Testis (tissue), 2 donors: ENCODE measurements at regions not wholly inside any gene's neighbourhood (a gene's known extent, or its start where the extent isn't known, plus 50 kb on each side); places are given as distances from the start of the nearest gene placed in this dataset.

Experiments
- DNase-seq: peaks from one replicate; pipeline ENCODE4 v3.0.0-alpha.2; 2019
- H3K27ac ChIP-seq, 2 donors: fragments of 200-600 bp; sonication (generic); one replicate each; pipeline ENCODE4 v1.5.1; 2019
- H3K27me3 ChIP-seq: fragments of 200-600 bp; sonication (generic); one replicate; pipeline ENCODE4 v1.5.1; 2019
- H3K36me3 ChIP-seq: fragments of 200-600 bp; sonication (generic); one replicate; pipeline ENCODE4 v1.5.1; 2017; ENCODE audit warnings: low read depth; ENCODE audit errors: missing control alignments
- H3K4me1 ChIP-seq: fragments of 200-600 bp; sonication (generic); one replicate; pipeline ENCODE4 v1.5.1; 2019
- H3K4me3 ChIP-seq, 2 donors: fragments of 200-600 bp; sonication (generic); one replicate each; pipeline ENCODE4 v1.5.1; 2017 to 2019
- H3K9me3 ChIP-seq: fragments of 200-600 bp; sonication (generic); one replicate; pipeline ENCODE4 v1.5.1; 2017
- POLR2A ChIP-seq: fragments of 450-650 bp; IDR thresholded peaks from one replicate; pipeline ENCODE4 v1.6.1; 2017; ENCODE audit warnings: antibody characterized with exemption, mild to moderate bottlenecking, moderate library complexity
- WGBS, 2 donors: methylation state at CpG; one replicate each; pipeline ENCODE4 v1.1.5; 2018; 5-methylcytosine and 5-hydroxymethylcytosine counted together
- intact Hi-C: fragments of 100-400 bp; cut with DNase I; formaldehyde crosslinking; loops from one replicate; pipeline ENCODE4 v1.15.1; 2023; ENCODE audit warnings: low total_unique reads
- TF ChIP-seq, protein P1 (sequence below), 3 experiments: fragments of 450-650 bp in 2 of 3; fragments of 200-600 bp in 1 of 3; sonication (generic) in 1 of 3; IDR thresholded peaks; one replicate each; pipeline ENCODE4 v1.5.1; 2016 to 2019; ENCODE audit warnings: antibody characterized with exemption in 3 of 3, mild to moderate bottlenecking in 2 of 3, moderate library complexity in 1 of 3

DNA sequence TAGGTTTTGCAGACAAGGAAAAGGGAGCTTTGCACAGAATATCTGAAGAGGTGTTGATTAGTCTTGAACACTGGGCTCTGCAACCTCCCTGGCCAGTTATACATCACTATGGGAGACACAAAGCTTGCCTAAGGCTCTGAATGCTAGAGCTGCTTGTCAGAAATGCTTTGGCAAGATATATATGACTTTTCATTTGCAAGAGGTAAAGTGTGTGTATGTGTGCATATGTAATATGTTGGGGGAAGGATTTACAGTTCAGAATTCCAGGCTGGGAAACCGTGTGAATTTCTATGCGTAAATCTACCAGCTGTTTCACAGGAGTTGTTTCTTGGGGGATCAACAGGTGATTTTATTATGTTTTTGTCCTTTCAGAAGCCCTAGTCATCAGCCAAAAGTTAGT lies 350.9 kb downstream of the TMEM114 start:
- Histone ChIP-seq H3K27me3 (no peaks in the 10 kb centered on the region), H3K9me3 (no peaks in the 10 kb centered on the region), H3K4me3 (no peak overlapping the region), H3K36me3 (no peaks in the 10 kb centered on the region), H3K4me1 (no peaks in the 10 kb centered on the region), H3K27ac (no peak overlapping the region)
- intact Hi-C loops = no loop called here
- DNase-seq = no peak
- WGBS, 2 donors = 73 to 80% methylated on average over 2 of the region's 2 CpGs
- TF ChIP-seq POLR2A = no peak
- TF ChIP-seq, protein P1, sequence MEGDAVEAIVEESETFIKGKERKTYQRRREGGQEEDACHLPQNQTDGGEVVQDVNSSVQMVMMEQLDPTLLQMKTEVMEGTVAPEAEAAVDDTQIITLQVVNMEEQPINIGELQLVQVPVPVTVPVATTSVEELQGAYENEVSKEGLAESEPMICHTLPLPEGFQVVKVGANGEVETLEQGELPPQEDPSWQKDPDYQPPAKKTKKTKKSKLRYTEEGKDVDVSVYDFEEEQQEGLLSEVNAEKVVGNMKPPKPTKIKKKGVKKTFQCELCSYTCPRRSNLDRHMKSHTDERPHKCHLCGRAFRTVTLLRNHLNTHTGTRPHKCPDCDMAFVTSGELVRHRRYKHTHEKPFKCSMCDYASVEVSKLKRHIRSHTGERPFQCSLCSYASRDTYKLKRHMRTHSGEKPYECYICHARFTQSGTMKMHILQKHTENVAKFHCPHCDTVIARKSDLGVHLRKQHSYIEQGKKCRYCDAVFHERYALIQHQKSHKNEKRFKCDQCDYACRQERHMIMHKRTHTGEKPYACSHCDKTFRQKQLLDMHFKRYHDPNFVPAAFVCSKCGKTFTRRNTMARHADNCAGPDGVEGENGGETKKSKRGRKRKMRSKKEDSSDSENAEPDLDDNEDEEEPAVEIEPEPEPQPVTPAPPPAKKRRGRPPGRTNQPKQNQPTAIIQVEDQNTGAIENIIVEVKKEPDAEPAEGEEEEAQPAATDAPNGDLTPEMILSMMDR (IDR thresholded peaks at IDR 0.05) = no peak

DNA sequence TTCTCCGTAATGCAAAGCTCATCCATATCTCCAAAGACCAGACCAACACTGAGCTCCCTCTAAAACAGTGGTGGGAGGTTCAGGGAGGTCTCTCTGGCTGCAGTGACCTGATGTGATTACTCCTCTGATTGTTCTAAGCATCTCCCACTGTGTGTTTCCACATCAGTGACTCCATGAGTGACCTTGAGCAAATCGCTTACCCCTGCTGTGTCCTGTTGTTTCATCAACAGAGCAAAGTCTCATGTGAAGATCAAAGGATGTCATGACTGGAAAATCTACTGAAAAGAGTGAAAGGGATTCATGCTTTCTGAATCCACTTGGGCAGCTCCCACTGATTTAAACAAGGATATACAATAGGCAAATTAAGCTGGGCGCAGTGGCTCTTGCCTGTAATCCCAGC lies 352.9 kb downstream of the TMEM114 start:
- Histone ChIP-seq H3K27ac (no peak overlapping the region), H3K36me3 (no peaks in the 10 kb centered on the region), H3K9me3 (no peaks in the 10 kb centered on the region), H3K4me1 (no peaks in the 10 kb centered on the region), H3K4me3 (no peak overlapping the region), H3K27me3 (no peaks in the 10 kb centered on the region)
- 87 to 94% methylated on average over 3 of the region's 3 CpGs for WGBS, 2 donors
- TF ChIP-seq, protein P1 (IDR thresholded peaks at IDR 0.05) = no peak
- TF ChIP-seq POLR2A = no peak
- intact Hi-C loops = no loop called here
- no peak for DNase-seq

DNA sequence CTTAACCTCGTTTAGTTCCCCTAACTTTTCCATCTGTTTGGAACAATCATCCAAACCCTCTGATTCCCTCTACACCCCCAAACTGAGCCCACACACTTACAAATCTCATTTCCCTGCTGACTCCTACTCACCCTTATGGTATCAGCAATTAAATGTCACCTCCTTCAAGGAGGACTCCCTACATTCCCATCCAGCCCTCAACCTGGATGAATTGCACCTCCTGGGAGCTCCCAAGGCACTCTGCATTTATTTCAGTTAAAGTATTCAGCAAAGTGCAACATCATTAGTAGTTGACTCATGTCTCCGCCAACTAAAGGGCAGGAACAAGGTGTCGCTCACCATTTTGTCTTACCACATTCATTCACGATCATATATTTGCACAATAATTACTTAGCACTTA lies 353.5 kb downstream of the TMEM114 start:
- WGBS, 2 donors = 78 to 84% methylated on average over 4 of the region's 4 CpGs
- no peaks in the 10 kb centered on the region for H3K36me3 ChIP-seq
- H3K9me3 ChIP-seq = no peaks in the 10 kb centered on the region
- DNase-seq = no peak
- intact Hi-C loops = no loop called here
- H3K27ac ChIP-seq = no peak overlapping the region
- TF ChIP-seq POLR2A = no peak
- TF ChIP-seq, protein P1 (IDR thresholded peaks at IDR 0.05) = no peak
- H3K4me3 ChIP-seq = no peak overlapping the region
- H3K27me3 ChIP-seq = no peaks in the 10 kb centered on the region
- no peaks in the 10 kb centered on the region for H3K4me1 ChIP-seq

DNA sequence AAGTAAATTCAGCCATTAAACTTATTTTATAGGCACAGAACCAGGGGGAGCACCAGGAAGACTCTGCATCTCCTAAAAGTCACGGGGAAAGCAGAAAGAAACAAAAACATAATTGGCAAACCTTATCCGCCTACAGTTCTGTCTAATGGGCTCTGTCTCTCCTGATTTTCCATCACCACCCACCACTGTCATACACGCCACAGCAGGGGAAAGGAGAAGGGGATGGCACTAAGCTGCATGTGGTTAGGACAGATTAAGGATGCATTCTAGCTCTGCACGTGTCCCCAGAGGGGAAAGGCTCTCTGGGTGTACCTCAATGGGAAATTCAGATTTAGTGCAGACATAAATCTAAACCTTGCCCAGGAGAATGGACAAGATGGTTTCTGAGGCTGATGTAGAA lies 359.8 kb downstream of the TMEM114 start:
- Histone ChIP-seq H3K4me1 (no peaks in the 10 kb centered on the region), H3K27ac (no peak overlapping the region), H3K9me3 (no peaks in the 10 kb centered on the region), H3K4me3 (no peak overlapping the region), H3K27me3 (no peaks in the 10 kb centered on the region), H3K36me3 (no peaks in the 10 kb centered on the region)
- DNase-seq = no peak
- TF ChIP-seq POLR2A = no peak
- TF ChIP-seq, protein P1 (IDR thresholded peaks at IDR 0.05) = no peak
- 68 to 70% methylated on average over 4 of the region's 4 CpGs for WGBS, 2 donors
- intact Hi-C loops = no loop called here

DNA sequence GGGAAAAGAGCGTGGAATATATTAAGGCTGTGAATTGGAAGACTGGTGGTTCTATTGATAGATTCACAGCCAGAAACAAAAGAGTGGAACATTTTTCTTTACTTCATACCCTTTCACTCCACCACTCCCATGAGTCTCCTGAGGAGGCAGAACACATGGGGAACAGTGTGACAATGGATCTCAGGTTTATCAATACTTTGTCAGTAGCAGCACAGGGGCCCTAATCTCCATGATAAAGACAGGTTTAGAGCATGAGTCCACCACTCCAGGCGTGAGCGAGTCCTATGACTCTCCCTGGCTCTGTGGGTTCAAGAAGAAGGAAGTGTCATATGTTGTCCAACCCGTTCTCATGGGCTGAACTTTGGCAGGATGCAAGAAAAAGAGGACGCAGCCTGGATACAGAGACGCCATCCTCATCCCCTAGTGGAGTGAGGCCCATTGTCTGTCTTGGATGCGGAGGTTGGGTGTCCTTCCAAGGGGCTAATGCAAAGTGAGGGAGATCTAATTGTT lies 361.2 kb downstream of the TMEM114 start:
- TF ChIP-seq, protein P1 (IDR thresholded peaks at IDR 0.05) = no peak
- TF ChIP-seq POLR2A = no peak
- no peak overlapping the region for H3K4me3 ChIP-seq
- DNase-seq = no peak
- H3K36me3 ChIP-seq = no peaks in the 10 kb centered on the region
- no peak overlapping the region for H3K27ac ChIP-seq
- H3K27me3 ChIP-seq = no peaks in the 10 kb centered on the region
- H3K9me3 ChIP-seq = no peaks in the 10 kb centered on the region
- WGBS, 2 donors = 70 to 84% methylated on average over 7 of the region's 7 CpGs
- H3K4me1 ChIP-seq = no peaks in the 10 kb centered on the region
- intact Hi-C loops = no loop called here
